NCI-H524 treated with DMSO at 0.1 percent for 48 hours (cell line): ENCODE measurements at regions not wholly inside any gene's neighbourhood (a gene's known extent, or its start where the extent isn't known, plus 50 kb on each side); places are given as distances from the start of the nearest gene placed in this dataset.

Experiments
- DNase-seq: peaks from one replicate; lab custom pipeline; 2025; lab: John Stamatoyannopoulos, UW

DNA sequence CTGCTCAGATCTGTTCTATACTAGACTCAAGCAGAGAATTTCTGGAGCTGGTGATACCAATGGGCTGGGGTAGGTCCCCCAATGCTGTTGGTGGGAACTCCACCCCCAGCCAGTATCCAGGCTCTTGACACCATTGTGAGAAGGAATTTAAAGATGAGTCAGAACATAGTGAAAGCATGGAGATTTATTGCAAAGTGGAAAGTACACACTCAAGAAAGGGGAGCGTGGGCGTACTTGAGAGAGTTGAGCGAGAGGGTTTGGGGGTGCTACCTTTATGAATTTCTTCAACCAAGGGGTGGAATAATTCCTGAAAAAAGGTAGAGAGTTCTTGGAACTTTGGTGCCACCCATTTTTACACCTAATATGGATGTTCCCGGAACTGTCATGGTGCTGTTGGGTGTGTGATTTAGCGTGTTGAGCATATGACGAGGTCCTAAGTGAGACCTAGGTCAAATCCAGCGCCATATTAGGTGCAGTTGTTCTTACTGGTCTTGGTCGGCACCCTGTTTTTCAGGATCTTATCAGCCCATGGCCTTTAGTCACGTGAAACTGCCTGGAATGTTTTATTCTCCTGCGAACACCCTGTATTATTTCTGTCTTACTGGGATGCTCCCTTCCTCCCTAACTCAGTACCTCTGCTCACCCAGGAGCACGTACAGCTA is 122.0 kb upstream of the AHR start:
- no peak for DNase-seq

DNA sequence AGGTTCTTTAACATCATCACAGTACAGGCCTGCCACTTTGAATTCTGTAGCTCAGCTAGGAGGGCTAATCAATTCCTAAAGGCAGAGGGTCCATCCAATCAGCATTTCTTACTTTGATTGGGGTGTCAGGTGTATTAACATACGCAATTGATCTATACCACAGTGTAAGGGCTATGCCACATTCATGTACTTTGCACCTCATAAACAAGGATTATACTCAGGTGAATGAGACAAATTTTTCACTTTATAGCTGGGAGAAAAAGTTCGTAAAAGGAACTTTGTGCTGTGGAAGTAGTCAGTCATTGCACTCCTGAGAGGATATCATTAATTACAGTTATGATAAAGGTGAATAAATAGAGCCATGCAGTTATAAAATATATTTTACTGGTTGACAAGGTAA is 119.9 kb upstream of the AHR start:
- no peak for DNase-seq

DNA sequence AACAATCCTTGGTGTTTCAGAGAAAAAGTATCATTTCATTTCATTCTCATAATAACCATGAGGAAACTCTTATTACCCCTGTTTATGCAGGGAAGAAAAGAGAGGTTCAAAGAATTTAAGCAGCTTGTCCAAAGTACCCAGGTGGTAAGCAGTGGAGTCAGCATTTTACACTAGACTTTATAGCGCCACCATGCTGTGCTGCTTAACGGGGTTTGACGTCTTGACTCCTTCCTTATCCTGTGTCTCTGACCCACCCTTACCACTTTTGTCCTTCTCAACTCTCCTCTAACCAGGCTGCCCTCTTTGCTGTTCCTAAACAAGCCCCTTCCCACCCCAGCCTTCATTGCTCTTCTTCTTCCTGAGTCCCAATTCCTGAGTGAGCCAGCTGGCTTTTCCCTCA is 117.0 kb upstream of the AHR start:
- no peak for DNase-seq

GRCh38 chr7:17183630-17184328 is 114.7 kb upstream of the AHR start:
- no peak for DNase-seq

DNA sequence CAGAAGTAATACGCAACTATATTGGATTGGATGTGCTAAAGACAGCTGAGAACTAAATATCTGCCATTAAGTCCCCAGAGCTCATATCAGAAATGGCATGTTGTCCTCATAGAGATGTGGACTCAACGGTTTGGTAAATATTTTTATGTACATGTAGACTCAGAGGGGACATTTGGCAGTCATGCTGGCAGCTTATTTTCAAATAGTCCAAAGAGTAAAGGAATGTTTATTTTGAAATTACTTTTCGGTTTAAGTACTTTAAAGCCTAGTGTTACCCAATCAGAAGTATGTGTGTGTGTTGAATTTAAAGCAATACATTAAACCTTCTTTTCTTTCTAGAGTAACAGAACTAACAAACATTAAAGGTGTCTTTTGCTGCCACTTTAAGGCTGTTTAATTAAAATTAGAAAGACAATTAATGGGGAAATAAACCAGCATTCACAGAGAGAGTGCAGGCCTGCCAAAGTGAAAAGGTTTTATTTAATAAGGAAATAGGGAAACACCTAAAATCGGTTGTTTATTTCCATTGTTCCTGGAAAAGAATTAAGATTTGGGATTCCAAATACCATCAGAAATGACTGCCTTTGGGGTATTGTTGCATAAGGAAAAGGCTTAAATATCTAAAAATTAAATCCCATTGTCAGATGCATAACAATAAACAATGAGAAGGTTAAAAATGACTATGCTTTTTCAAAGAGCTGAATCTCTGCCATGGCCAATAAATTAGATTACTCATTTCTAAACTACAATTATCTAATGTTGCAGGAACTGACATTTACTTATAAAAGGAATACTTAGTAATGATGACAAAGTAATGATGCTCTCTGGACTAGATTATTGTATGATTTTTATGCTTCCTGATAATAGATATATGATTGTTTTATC is 113.4 kb upstream of the AHR start:
- no peak for DNase-seq

- DNase-seq = no peak
Observed at GRCh38 chr7:17185690-17186070, 112.8 kb upstream of the AHR start.

GRCh38 chr7:17186745-17187530 is 111.5 kb upstream of the AHR start:
- no peak for DNase-seq

DNA sequence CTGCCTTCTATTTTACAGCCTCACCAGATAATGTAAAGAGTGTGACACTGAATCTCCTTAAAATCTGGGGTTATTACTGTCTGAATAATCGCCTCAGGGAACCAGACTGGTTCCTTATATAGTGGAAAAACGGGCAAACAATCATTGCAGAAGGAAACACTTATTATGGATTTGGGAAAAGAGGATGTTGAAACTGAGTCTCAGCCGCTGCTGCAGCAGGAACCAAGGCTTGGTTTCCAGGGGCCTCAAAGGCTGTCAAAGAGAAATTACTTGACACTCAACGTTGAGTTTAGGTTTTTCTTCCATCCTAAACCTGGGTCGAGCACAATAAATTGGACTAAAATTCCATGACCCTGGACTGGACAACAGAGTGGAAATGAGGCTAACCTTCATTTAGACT is 103.8 kb upstream of the AHR start:
- DNase-seq = no peak

- no peak for DNase-seq
Observed at GRCh38 chr7:17195576-17195975, 102.9 kb upstream of the AHR start.

DNA sequence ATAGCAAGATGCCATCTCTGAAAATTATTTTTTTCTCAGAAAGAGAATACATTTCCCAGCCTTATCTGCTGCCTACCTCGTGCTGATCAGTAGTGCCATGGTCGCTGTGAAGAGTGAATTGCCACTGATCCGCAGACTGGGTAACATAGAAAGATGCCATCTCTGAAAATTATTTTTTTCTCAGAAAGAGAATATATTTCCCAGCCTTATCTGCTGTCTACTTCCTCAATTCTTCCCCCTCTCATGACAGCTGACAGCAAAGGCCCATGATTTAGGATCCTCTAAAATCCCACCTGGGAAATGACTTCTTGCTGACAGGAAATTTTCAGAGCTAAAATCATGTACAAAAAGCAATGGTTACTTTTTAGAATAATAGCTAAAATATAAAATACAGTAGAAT is 92.5 kb upstream of the AHR start:
- no peak for DNase-seq

- DNase-seq = no peak
Observed at GRCh38 chr7:17206349-17206905, 92.0 kb upstream of the AHR start.

GRCh38 chr7:17207220-17207619 is 91.2 kb upstream of the AHR start:
- DNase-seq = no peak

DNA sequence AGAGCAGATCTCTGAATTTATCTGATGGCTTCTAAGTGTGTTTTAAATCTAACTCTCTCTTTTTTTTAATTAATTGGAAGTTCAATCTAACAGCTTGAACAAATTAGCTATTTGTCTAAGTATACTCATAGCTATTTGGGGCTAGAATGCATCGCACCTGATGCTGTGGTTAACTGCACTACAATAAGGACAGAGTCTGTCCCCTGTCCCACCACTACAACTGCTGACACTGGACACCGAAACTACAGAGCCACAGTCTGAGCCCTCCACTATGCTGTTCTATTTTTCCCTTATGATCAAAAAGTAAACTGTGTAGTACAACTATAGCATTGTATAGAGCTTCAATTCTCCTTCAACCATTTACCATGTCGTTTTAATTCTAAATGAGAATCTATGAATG is 89.4 kb upstream of the AHR start:
- no peak for DNase-seq

DNA sequence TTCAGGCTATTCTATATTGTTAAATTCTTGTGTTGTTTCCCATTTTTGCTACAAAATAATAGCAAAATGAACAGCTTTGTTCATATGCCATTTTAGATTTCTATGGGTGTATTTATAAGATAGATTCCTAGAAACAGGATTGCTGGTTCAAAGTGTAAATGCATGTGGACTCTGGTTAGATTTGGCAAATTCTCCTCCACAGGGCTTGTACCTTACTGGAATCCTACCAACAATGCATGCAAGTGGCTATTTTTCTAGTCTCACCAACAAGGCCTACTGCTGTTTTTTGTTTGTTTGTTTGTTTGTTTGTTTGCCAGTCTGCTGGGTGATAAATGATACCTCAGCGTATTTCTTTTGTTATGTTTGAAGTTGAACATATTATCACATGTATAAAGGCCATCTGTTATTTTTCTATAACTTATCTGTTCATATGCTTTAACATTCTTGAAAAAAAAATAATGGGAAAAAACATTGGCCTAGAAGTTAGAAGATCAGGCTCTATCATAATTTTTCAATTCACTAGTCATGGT is 87.1 kb upstream of the AHR start:
- no peak for DNase-seq

GRCh38 chr7:17212188-17212587 is 86.3 kb upstream of the AHR start:
- DNase-seq = no peak

DNA sequence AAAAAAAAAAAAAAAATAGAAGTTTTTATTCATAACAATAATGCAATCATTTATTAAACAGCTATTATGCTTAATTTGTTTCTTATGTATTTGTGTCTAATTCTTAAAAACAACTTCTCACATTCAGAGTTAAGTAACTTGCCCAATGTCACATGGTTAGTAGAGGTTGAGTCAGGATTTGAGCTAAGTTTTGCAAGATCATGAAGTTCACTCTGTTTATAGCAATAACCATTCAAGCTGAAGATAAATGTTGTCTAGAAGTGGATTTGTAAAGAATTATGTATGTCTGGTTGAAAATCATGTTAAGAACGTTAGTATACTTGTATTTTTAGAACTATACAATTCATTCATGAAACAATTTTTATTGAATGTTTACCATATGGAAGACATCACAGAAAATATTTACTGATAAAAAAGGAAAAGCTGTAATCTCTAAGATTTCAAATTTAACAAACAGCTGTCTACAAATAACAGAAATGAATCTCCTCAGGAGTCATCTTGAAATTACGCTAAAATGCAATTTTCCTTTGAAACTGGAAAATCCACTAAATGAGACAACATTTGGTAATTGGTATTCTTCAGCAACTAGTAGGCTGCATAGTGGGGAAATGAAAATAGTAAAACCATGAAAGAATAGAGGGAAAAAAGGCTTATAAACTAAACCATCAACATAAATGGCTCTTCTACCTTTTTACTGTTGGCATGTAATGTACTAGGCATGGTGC is 70.5 kb upstream of the AHR start:
- DNase-seq = no peak

GRCh38 chr7:17229228-17229627 is 69.2 kb upstream of the AHR start:
- no peak for DNase-seq

GRCh38 chr7:17230099-17230807 is 68.2 kb upstream of the AHR start:
- DNase-seq = no peak

GRCh38 chr7:17233603-17234002 is 64.8 kb upstream of the AHR start:
- DNase-seq = no peak

DNA sequence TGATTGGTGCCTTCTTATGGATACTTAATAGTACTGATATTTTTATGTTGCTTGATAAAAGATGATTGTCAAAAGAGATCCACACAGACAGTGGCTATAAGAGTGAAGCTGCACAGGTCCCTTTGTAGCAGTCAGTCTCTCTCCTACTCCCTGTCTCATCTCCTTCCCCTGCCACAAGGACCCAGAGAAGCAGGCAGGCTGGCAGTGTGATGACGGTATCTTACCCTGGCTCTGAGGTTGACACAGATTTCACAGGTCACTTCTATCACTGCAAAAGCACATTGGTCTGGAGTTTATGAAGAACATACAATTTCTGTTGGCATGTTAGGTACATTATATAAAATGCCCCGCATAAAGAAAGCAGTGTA is 64.4 kb upstream of the AHR start:
- DNase-seq = no peak
